GM12892 (cell line): ENCODE measurements at regions not wholly inside any gene's neighbourhood (a gene's known extent, or its start where the extent isn't known, plus 50 kb on each side); places are given as distances from the start of the nearest gene placed in this dataset.

Experiments used
- POLR2A ChIP-seq: IDR thresholded peaks from 2 replicates; pipeline ENCODE4 v1.6.1; 2011; ENCODE audit warnings: low read depth, low read length, control low read depth
- POLR2AphosphoS5 ChIP-seq: IDR thresholded peaks from 2 replicates; pipeline ENCODE4 v1.6.1; 2011; ENCODE audit warnings: low read depth, low read length, control low read depth
- TAF1 ChIP-seq: IDR thresholded peaks from 2 replicates; pipeline ENCODE4 v1.6.1; 2011; ENCODE audit warnings: low read depth, mild to moderate bottlenecking, control low read depth, low read length, borderline replicate concordance

DNA sequence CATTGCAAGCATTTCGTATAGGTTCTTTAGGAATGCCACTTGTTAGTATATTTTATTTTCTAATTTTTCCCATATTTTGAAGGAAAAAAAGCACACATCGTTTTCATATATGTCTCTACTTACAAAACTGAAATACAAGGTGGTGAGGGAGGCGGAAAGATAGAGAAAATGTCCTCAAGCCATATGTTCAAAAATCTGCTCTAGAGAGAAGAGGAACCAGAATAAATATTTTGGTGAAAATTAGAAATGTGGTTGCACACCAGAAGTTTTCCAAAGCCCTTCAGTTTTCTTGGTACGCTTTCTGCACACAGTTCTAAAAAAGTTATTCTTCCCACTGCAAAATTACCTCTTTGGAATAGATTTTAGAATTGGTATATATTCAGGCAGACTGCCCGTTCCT lies 107.4 kb upstream of the RHOBTB1 start:
- TF ChIP-seq POLR2A: no peak
- no peak for TF ChIP-seq POLR2AphosphoS5
- no peak for TF ChIP-seq TAF1
